HepG2 (cell line): ENCODE measurements at regions not wholly inside any gene's neighbourhood (a gene's known extent, or its start where the extent isn't known, plus 50 kb on each side); places are given as distances from the start of the nearest gene placed in this dataset.
A peak's percentile ranks its signal among the peaks of the same experiment; 100 is the strongest.

Source experiments
- EHMT2 ChIP-seq: fragments of 200-600 bp; sonication (generic); IDR thresholded peaks from 2 replicates; pipeline ENCODE4 v1.7.0; 2017; ENCODE audit warnings: antibody characterized with exemption, low read depth, low read length, borderline replicate concordance
- IRF2 ChIP-seq: IDR thresholded peaks from 2 replicates; pipeline ENCODE4 v1.6.1; 2018; ENCODE audit warnings: missing genetic modification reagents, missing compliant biosample characterization
- RARG ChIP-seq: sonication (generic); formaldehyde crosslinking; IDR thresholded peaks from 2 replicates; pipeline ENCODE4 v1.4.0; 2020; ENCODE audit warnings: low read depth, mild to moderate bottlenecking, missing genetic modification reagents
- SP1 ChIP-seq, 2 experiments: fragments of 450-650 bp in 1 of 2; sonication (generic) in 1 of 2; formaldehyde crosslinking in 1 of 2; IDR thresholded peaks; 2 replicates each; pipeline versions ENCODE4 v1.4.0 to v1.6.1; 2016 to 2020; ENCODE audit warnings: missing genetic modification reagents in 1 of 2
- ZNF205 ChIP-seq: IDR thresholded peaks from 2 replicates; pipeline ENCODE4 v1.6.1; 2018; ENCODE audit warnings: missing biosample characterization, missing genetic modification reagents
- ZNF317 ChIP-seq: sonication (generic); formaldehyde crosslinking; IDR thresholded peaks from 2 replicates; pipeline ENCODE4 v1.5.0; 2020; ENCODE audit warnings: mild to moderate bottlenecking, missing genetic modification reagents
- ZNF496 ChIP-seq: sonication (generic); formaldehyde crosslinking; IDR thresholded peaks from 2 replicates; pipeline ENCODE4 v1.8.1; 2023; ENCODE audit warnings: mild to moderate bottlenecking, moderate library complexity, missing genetic modification reagents; ENCODE audit not compliant: insufficient replicate concordance
- ZNF7 ChIP-seq: IDR thresholded peaks from 2 replicates; pipeline ENCODE4 v1.6.1; 2016; ENCODE audit warnings: missing biosample characterization, missing genetic modification reagents
- ZSCAN30 ChIP-seq: sonication (generic); formaldehyde crosslinking; IDR thresholded peaks from 2 replicates; pipeline ENCODE4 v1.5.0; 2020; ENCODE audit warnings: mild to moderate bottlenecking, missing genetic modification reagents
- ZSCAN9 ChIP-seq: IDR thresholded peaks from 2 replicates; pipeline ENCODE4 v1.6.1; 2016; ENCODE audit warnings: borderline replicate concordance
- TF ChIP-seq, protein P1 (sequence below): sonication (generic); formaldehyde crosslinking; IDR thresholded peaks from 2 replicates; pipeline ENCODE4 v1.5.0; 2020; ENCODE audit warnings: mild to moderate bottlenecking, missing genetic modification reagents
- TF ChIP-seq, protein P2 (sequence below): sonication (generic); formaldehyde crosslinking; IDR thresholded peaks from 2 replicates; pipeline ENCODE4 v1.8.1; 2023; ENCODE audit warnings: missing genetic modification reagents, mild to moderate bottlenecking, borderline replicate concordance
- TF ChIP-seq, protein P3 (sequence below): sonication (generic); formaldehyde crosslinking; IDR thresholded peaks from 2 replicates; pipeline ENCODE4 v1.8.0; 2023; ENCODE audit warnings: mild to moderate bottlenecking, missing genetic modification reagents
- TF ChIP-seq, protein P4 (sequence below): sonication (generic); formaldehyde crosslinking; IDR thresholded peaks from 2 replicates; pipeline ENCODE4 v1.4.0; 2020; ENCODE audit warnings: low read depth, mild to moderate bottlenecking, missing genetic modification reagents
- TF ChIP-seq, protein P5 (sequence below): sonication (generic); formaldehyde crosslinking; IDR thresholded peaks from 2 replicates; pipeline ENCODE4 v1.5.1; 2020; ENCODE audit warnings: mild to moderate bottlenecking, missing genetic modification reagents, moderate library complexity
- TF ChIP-seq, protein P6 (sequence below): IDR thresholded peaks from 2 replicates; pipeline ENCODE4 v1.6.1; 2016; ENCODE audit warnings: low read depth
- TF ChIP-seq, protein P7 (sequence below): sonication (generic); formaldehyde crosslinking; IDR thresholded peaks from 2 replicates; pipeline ENCODE4 v1.4.0; 2020; ENCODE audit warnings: missing genetic modification reagents

DNA sequence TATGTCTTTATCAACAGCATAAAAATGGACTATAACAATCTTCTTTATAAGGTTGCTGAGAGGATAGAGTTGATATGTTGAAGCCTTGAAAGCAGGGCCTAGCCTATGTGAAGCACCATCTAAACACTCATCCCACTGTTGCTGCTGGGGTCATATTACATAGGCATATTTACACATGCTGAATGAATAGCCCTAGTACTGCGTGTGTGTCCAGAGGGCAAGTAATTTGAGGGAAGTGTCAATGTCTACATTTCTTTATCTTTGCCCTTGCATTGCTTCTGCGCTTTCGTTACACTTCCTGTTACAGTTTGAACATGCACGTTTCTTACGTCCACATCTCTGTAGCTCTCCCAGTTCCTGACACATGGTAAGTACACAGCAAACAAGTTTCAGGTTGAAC is 280.3 kb upstream of the ATP5MC3 start (continued):
- TF ChIP-seq, protein P1, sequence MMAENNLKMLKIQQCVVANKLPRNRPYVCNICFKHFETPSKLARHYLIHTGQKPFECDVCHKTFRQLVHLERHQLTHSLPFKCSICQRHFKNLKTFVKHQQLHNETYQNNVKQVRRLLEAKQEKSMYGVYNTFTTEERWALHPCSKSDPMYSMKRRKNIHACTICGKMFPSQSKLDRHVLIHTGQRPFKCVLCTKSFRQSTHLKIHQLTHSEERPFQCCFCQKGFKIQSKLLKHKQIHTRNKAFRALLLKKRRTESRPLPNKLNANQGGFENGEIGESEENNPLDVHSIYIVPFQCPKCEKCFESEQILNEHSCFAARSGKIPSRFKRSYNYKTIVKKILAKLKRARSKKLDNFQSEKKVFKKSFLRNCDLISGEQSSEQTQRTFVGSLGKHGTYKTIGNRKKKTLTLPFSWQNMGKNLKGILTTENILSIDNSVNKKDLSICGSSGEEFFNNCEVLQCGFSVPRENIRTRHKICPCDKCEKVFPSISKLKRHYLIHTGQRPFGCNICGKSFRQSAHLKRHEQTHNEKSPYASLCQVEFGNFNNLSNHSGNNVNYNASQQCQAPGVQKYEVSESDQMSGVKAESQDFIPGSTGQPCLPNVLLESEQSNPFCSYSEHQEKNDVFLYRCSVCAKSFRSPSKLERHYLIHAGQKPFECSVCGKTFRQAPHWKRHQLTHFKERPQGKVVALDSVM (CRISPR knock-in tag), result no peak
- no peak for TF ChIP-seq ZNF205 (CRISPR knock-in tag)
- TF ChIP-seq RARG (CRISPR knock-in tag), result no peak
- TF ChIP-seq, protein P2, sequence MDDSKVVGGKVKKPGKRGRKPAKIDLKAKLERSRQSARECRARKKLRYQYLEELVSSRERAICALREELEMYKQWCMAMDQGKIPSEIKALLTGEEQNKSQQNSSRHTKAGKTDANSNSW (CRISPR knock-in tag), result no peak
- TF ChIP-seq, protein P3, sequence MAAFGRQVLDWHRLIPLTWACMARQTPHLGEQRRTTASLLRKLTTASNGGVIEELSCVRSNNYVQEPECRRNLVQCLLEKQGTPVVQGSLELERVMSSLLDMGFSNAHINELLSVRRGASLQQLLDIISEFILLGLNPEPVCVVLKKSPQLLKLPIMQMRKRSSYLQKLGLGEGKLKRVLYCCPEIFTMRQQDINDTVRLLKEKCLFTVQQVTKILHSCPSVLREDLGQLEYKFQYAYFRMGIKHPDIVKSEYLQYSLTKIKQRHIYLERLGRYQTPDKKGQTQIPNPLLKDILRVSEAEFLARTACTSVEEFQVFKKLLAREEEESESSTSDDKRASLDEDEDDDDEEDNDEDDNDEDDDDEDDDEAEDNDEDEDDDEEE (CRISPR knock-in tag), result no peak
- TF ChIP-seq ZNF496, result no peak
- no peak for TF ChIP-seq SP1 (IDR thresholded peaks at IDR 0.05)
- TF ChIP-seq SP1 (CRISPR knock-in tag; IDR thresholded peaks at IDR 0.05), result 0 out of 2 replicates have a peak, but pooled peaks have one; percentile 22
- no peak for TF ChIP-seq ZSCAN30 (CRISPR knock-in tag)
- TF ChIP-seq ZNF317 (CRISPR knock-in tag), result peak; percentile 70; the same call in 1 of the 2 replicates
- no peak for TF ChIP-seq EHMT2
- TF ChIP-seq, protein P4, sequence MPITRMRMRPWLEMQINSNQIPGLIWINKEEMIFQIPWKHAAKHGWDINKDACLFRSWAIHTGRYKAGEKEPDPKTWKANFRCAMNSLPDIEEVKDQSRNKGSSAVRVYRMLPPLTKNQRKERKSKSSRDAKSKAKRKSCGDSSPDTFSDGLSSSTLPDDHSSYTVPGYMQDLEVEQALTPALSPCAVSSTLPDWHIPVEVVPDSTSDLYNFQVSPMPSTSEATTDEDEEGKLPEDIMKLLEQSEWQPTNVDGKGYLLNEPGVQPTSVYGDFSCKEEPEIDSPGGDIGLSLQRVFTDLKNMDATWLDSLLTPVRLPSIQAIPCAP (CRISPR knock-in tag), result no peak
- TF ChIP-seq, protein P5, sequence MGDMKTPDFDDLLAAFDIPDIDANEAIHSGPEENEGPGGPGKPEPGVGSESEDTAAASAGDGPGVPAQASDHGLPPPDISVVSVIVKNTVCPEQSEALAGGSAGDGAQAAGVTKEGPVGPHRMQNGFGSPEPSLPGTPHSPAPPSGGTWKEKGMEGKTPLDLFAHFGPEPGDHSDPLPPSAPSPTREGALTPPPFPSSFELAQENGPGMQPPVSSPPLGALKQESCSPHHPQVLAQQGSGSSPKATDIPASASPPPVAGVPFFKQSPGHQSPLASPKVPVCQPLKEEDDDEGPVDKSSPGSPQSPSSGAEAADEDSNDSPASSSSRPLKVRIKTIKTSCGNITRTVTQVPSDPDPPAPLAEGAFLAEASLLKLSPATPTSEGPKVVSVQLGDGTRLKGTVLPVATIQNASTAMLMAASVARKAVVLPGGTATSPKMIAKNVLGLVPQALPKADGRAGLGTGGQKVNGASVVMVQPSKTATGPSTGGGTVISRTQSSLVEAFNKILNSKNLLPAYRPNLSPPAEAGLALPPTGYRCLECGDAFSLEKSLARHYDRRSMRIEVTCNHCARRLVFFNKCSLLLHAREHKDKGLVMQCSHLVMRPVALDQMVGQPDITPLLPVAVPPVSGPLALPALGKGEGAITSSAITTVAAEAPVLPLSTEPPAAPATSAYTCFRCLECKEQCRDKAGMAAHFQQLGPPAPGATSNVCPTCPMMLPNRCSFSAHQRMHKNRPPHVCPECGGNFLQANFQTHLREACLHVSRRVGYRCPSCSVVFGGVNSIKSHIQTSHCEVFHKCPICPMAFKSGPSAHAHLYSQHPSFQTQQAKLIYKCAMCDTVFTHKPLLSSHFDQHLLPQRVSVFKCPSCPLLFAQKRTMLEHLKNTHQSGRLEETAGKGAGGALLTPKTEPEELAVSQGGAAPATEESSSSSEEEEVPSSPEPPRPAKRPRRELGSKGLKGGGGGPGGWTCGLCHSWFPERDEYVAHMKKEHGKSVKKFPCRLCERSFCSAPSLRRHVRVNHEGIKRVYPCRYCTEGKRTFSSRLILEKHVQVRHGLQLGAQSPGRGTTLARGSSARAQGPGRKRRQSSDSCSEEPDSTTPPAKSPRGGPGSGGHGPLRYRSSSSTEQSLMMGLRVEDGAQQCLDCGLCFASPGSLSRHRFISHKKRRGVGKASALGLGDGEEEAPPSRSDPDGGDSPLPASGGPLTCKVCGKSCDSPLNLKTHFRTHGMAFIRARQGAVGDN (CRISPR knock-in tag), result no peak
- TF ChIP-seq, protein P6, sequence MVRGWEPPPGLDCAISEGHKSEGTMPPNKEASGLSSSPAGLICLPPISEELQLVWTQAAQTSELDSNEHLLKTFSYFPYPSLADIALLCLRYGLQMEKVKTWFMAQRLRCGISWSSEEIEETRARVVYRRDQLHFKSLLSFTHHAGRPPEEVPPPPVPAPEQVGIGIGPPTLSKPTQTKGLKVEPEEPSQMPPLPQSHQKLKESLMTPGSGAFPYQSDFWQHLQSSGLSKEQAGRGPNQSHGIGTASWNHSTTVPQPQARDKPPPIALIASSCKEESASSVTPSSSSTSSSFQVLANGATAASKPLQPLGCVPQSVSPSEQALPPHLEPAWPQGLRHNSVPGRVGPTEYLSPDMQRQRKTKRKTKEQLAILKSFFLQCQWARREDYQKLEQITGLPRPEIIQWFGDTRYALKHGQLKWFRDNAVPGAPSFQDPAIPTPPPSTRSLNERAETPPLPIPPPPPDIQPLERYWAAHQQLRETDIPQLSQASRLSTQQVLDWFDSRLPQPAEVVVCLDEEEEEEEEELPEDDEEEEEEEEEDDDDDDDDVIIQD (CRISPR knock-in tag), result peak; percentile 78
- no peak for TF ChIP-seq ZSCAN9 (CRISPR knock-in tag)
- peak; percentile 30; the same call in 1 of the 2 replicates for TF ChIP-seq IRF2 (CRISPR knock-in tag)
- no peak for TF ChIP-seq ZNF7 (CRISPR knock-in tag)
- TF ChIP-seq, protein P7, sequence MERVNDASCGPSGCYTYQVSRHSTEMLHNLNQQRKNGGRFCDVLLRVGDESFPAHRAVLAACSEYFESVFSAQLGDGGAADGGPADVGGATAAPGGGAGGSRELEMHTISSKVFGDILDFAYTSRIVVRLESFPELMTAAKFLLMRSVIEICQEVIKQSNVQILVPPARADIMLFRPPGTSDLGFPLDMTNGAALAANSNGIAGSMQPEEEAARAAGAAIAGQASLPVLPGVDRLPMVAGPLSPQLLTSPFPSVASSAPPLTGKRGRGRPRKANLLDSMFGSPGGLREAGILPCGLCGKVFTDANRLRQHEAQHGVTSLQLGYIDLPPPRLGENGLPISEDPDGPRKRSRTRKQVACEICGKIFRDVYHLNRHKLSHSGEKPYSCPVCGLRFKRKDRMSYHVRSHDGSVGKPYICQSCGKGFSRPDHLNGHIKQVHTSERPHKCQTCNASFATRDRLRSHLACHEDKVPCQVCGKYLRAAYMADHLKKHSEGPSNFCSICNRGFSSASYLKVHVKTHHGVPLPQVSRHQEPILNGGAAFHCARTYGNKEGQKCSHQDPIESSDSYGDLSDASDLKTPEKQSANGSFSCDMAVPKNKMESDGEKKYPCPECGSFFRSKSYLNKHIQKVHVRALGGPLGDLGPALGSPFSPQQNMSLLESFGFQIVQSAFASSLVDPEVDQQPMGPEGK (CRISPR knock-in tag), result no peak
